ENCODE measurements at regions not wholly inside any gene's neighbourhood (a gene's known extent, or its start where the extent isn't known, plus 50 kb on each side); places are given as distances from the start of the nearest gene placed in this dataset.
A peak's percentile ranks its signal among the peaks of the same experiment; 100 is the strongest.

- DNase-seq (ENCODE audit: low spot score): no peak
These were observed 93.2 kb downstream of the FOXF2 start for GRCh38 chr6:1482381-1483166.

- DNase-seq (ENCODE audit: low spot score): peak; percentile 71
These were observed 96.3 kb downstream of the FOXF2 start for GRCh38 chr6:1485678-1486077.

GRCh38 chr6:1486387-1486786, 97.0 kb downstream of the FOXF2 start:
- DNase-seq (ENCODE audit: low spot score): no peak

GRCh38 chr6:1487239-1487638, 97.9 kb downstream of the FOXF2 start:
- DNase-seq (ENCODE audit: low spot score): no peak

- no peak for DNase-seq (ENCODE audit: low spot score)
These were observed 101.6 kb downstream of the FOXF2 start for GRCh38 chr6:1491025-1491424.

- DNase-seq (ENCODE audit: low spot score): no peak
These were observed 102.4 kb downstream of the FOXF2 start for GRCh38 chr6:1491591-1492319.

GRCh38 chr6:1494671-1495070, 105.3 kb downstream of the FOXF2 start:
- no peak for DNase-seq (ENCODE audit: low spot score)

- DNase-seq (ENCODE audit: low spot score): no peak
These were observed 106.0 kb downstream of the FOXF2 start for GRCh38 chr6:1495344-1495743.

- DNase-seq (ENCODE audit: low spot score): no peak
These were observed 106.7 kb downstream of the FOXF2 start for GRCh38 chr6:1496092-1496491.

- no peak for DNase-seq (ENCODE audit: low spot score)
These were observed 107.7 kb downstream of the FOXF2 start for GRCh38 chr6:1496836-1497760.

GRCh38 chr6:1497761-1498105, 108.4 kb downstream of the FOXF2 start:
- no peak for DNase-seq (ENCODE audit: low spot score)

GRCh38 chr6:1498491-1499113, 109.2 kb downstream of the FOXF2 start:
- no peak for DNase-seq (ENCODE audit: low spot score)

- DNase-seq (ENCODE audit: low spot score): no peak
These were observed 109.9 kb upstream of the FOXC1 start for GRCh38 chr6:1499777-1500176.

- no peak for DNase-seq (ENCODE audit: low spot score)
These were observed 108.8 kb upstream of the FOXC1 start for GRCh38 chr6:1500913-1501312.

GRCh38 chr6:1502041-1502440, 107.7 kb upstream of the FOXC1 start:
- DNase-seq (ENCODE audit: low spot score): no peak

- no peak for DNase-seq (ENCODE audit: low spot score)
These were observed 105.9 kb upstream of the FOXC1 start for GRCh38 chr6:1503811-1504210.

GRCh38 chr6:1504465-1504864, 105.2 kb upstream of the FOXC1 start:
- no peak for DNase-seq (ENCODE audit: low spot score)

GRCh38 chr6:1507251-1507650, 102.5 kb upstream of the FOXC1 start:
- DNase-seq (ENCODE audit: low spot score): no peak

GRCh38 chr6:1509241-1509640, 100.5 kb upstream of the FOXC1 start:
- DNase-seq (ENCODE audit: low spot score): no peak

GRCh38 chr6:1510239-1510638, 99.5 kb upstream of the FOXC1 start:
- no peak for DNase-seq (ENCODE audit: low spot score)

GRCh38 chr6:1513215-1513780, 96.4 kb upstream of the FOXC1 start:
- DNase-seq (ENCODE audit: low spot score): no peak

GRCh38 chr6:1514078-1514477, 95.6 kb upstream of the FOXC1 start:
- no peak for DNase-seq (ENCODE audit: low spot score)
